Keratinocyte (primary cell): ENCODE measurements at regions not wholly inside any gene's neighbourhood (a gene's known extent, or its start where the extent isn't known, plus 50 kb on each side); places are given as distances from the start of the nearest gene placed in this dataset.

Experiments used
- EZH2 ChIP-seq: IDR thresholded peaks from one replicate; pipeline ENCODE4 v1.6.1; 2012; ENCODE audit warnings: inconsistent platforms, mild to moderate bottlenecking, low read length, moderate library complexity
- TF ChIP-seq, protein P1 (sequence below), 3 experiments: IDR thresholded peaks in 1 of 3; conservative IDR thresholded peaks in 1 of 3; optimal IDR thresholded peaks in 1 of 3; 2 replicates in 2 of 3; 3 replicates in 1 of 3; pipeline versions ENCODE3 to v1.5.1; 2011; ENCODE audit warnings: low read length in 3 of 3, mild to moderate bottlenecking in 3 of 3, moderate library complexity in 2 of 3, control low read depth in 1 of 3, inconsistent platforms in 1 of 3; ENCODE audit not compliant: insufficient read depth in 2 of 3; ENCODE audit errors: extremely low read depth in 1 of 3

DNA sequence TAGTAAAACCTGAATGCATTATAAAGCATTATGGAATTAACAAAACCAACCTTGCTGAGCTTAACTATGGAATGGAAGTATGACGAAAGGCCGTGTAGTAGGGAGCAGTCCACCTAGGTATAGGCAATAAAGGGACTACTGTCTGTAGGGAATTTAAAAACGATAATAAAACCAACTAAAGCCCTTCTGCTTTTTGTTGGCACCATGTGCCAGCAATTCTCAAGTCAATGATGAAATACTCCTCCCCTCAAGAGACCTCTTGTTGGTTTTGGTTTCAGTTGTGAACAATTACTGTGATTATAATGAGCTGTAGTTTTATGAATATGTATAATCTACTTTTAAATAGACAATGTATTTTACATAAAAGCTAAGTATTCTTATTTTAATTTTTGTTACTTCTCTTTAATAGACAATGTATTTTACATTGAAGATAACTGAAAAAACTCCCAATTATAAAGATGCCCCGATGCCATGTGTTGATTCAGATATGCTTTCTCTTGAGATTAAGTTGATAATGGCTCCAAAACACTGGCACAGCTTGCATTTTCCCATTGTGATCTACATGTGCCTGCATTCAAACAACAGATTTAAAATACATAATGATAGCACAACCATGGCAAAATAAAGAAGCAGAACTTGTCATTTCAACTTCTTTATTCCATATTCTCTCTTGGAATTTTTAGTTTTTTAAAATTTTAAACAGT, 55.5 kb upstream of the ZDBF2 start:
- TF ChIP-seq, protein P1, sequence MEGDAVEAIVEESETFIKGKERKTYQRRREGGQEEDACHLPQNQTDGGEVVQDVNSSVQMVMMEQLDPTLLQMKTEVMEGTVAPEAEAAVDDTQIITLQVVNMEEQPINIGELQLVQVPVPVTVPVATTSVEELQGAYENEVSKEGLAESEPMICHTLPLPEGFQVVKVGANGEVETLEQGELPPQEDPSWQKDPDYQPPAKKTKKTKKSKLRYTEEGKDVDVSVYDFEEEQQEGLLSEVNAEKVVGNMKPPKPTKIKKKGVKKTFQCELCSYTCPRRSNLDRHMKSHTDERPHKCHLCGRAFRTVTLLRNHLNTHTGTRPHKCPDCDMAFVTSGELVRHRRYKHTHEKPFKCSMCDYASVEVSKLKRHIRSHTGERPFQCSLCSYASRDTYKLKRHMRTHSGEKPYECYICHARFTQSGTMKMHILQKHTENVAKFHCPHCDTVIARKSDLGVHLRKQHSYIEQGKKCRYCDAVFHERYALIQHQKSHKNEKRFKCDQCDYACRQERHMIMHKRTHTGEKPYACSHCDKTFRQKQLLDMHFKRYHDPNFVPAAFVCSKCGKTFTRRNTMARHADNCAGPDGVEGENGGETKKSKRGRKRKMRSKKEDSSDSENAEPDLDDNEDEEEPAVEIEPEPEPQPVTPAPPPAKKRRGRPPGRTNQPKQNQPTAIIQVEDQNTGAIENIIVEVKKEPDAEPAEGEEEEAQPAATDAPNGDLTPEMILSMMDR (optimal IDR thresholded peaks at IDR 0.05 in 1 of 3, IDR thresholded peaks at IDR 0.05 in 1 of 3, conservative IDR thresholded peaks at IDR 0.05 in 1 of 3; ENCODE audit: extremely low read depth in 1 of 3, insufficient read depth in 2 of 3, low read length in 3 of 3), result no peak
- TF ChIP-seq EZH2, result no peak
